HEK293 (cell line): ENCODE measurements at regions not wholly inside any gene's neighbourhood (a gene's known extent, or its start where the extent isn't known, plus 50 kb on each side); places are given as distances from the start of the nearest gene placed in this dataset.

ENCODE experiments used
- RBAK ChIP-seq: fragments of 450-650 bp; formaldehyde crosslinking; IDR thresholded peaks from 2 replicates; pipeline ENCODE4 v1.5.1; 2016; ENCODE audit warnings: missing biosample characterization, missing genetic modification characterization
- ZNF19 ChIP-seq: fragments of 450-650 bp; formaldehyde crosslinking; IDR thresholded peaks from 2 replicates; pipeline ENCODE4; 2016; ENCODE audit warnings: missing biosample characterization, missing genetic modification characterization, low read depth
- ZNF292 ChIP-seq: fragments of 450-650 bp; formaldehyde crosslinking; IDR thresholded peaks from 2 replicates; pipeline ENCODE4 v1.5.1; 2016; ENCODE audit warnings: low read depth, missing biosample characterization, missing genetic modification characterization, borderline replicate concordance
- ZNF416 ChIP-seq: fragments of 450-650 bp; formaldehyde crosslinking; IDR thresholded peaks from 2 replicates; pipeline ENCODE4 v1.5.1; 2016; ENCODE audit warnings: missing biosample characterization, missing genetic modification characterization
- ZNF530 ChIP-seq: fragments of 450-650 bp; formaldehyde crosslinking; IDR thresholded peaks from 2 replicates; pipeline ENCODE4 v1.5.1; 2016; ENCODE audit warnings: low read depth, missing biosample characterization, missing genetic modification characterization
- ZNF670 ChIP-seq: fragments of 450-650 bp; formaldehyde crosslinking; IDR thresholded peaks from 2 replicates; pipeline ENCODE4 v1.5.1; 2016; ENCODE audit warnings: missing biosample characterization, missing genetic modification characterization, low read depth
- TF ChIP-seq, protein P1 (sequence below): fragments of 450-650 bp; formaldehyde crosslinking; IDR thresholded peaks from 2 replicates; pipeline ENCODE4 v1.5.1; 2016; ENCODE audit warnings: missing biosample characterization, missing genetic modification characterization

DNA sequence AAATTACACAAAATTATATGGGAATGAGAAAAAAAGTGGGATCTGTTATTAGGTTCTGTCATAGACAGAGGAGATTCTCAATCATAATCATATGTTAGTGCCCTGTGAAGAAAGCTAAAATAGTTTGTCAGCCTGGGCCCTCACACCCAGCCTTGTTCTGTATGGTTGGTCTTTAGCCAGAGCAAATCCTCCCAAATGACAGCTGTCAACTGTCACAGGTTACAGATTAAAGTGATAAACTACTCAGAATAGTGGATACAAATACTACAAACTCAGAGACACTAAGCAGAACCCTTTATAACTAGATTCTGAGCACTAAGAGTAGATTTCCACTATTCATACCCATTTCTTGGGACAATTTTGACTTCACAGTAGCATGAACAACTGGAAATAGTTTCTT, 405.0 kb upstream of the MEF2C start:
- TF ChIP-seq ZNF670 (tag by site-specific recombination) (no peak), ZNF292 (tag by site-specific recombination) (no peak), ZNF530 (no peak), ZNF19 (tag by site-specific recombination) (no peak), RBAK (tag by site-specific recombination) (no peak), ZNF416 (no peak)
- TF ChIP-seq, protein P1, sequence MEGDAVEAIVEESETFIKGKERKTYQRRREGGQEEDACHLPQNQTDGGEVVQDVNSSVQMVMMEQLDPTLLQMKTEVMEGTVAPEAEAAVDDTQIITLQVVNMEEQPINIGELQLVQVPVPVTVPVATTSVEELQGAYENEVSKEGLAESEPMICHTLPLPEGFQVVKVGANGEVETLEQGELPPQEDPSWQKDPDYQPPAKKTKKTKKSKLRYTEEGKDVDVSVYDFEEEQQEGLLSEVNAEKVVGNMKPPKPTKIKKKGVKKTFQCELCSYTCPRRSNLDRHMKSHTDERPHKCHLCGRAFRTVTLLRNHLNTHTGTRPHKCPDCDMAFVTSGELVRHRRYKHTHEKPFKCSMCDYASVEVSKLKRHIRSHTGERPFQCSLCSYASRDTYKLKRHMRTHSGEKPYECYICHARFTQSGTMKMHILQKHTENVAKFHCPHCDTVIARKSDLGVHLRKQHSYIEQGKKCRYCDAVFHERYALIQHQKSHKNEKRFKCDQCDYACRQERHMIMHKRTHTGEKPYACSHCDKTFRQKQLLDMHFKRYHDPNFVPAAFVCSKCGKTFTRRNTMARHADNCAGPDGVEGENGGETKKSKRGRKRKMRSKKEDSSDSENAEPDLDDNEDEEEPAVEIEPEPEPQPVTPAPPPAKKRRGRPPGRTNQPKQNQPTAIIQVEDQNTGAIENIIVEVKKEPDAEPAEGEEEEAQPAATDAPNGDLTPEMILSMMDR (tag by site-specific recombination) = no peak
